IMR-90 (cell line): ENCODE measurements at regions not wholly inside any gene's neighbourhood (a gene's known extent, or its start where the extent isn't known, plus 50 kb on each side); places are given as distances from the start of the nearest gene placed in this dataset.

ENCODE experiments used
- ATAC-seq: fragments of 200-7000 bp; cut with Tn5 transposase; 2 replicates; pipeline ENCODE4 v1.9.1; 2020; ENCODE audit warnings: low read depth, mild to moderate bottlenecking, moderate library complexity
- BruUV-seq: library from RNA; stranded (reverse); fragments of 400-500 nt; replicated peaks from 2 replicates; lab custom pipeline; 2021; lab: Mats Ljungman, UMichigan
- CTCF ChIA-PET: fragments of 300-600 bp; formaldehyde crosslinking; extraction: SDS; loops from one replicate; lab custom pipeline; 2021; ENCODE audit warnings: antibody characterized with exemption; lab: Yijun Ruan, JAX
- POLR2A ChIA-PET: fragments of 300-600 bp; sonication (Branson Sonifier 250); formaldehyde crosslinking; loops from one replicate; lab custom pipeline; 2022; ENCODE audit warnings: antibody characterized with exemption; ENCODE audit not compliant: unreplicated experiment; lab: Charles Lee
- DNase-seq: peaks from one replicate; pipeline ENCODE4 v3.0.0; 2013
- H2AFZ ChIP-seq: replicated peaks from 2 replicates; pipeline ENCODE3; 2013; ENCODE audit warnings: low read length, mild to moderate bottlenecking; ENCODE audit not compliant: poor library complexity
- H2AK5ac ChIP-seq: 2 replicates; pipeline ENCODE4 v1.6.1; 2013; ENCODE audit warnings: low read depth, low read length, inconsistent platforms
- H2AK9ac ChIP-seq: replicated peaks from 2 replicates; pipeline ENCODE3; 2013; ENCODE audit warnings: mild to moderate bottlenecking, low read depth, low read length, moderate library complexity; ENCODE audit not compliant: poor library complexity
- H2BK120ac ChIP-seq: 2 replicates; pipeline ENCODE4 v1.6.1; 2013; ENCODE audit warnings: low read depth, low read length, inconsistent platforms
- H2BK15ac ChIP-seq: 3 replicates; pipeline ENCODE4 v1.6.1; 2013; ENCODE audit warnings: low read depth, low read length, inconsistent platforms
- H2BK20ac ChIP-seq: 2 replicates; pipeline ENCODE4 v1.6.1; 2013; ENCODE audit warnings: low read depth, mild to moderate bottlenecking, inconsistent platforms, low read length, moderate library complexity
- H2BK5ac ChIP-seq: 2 replicates; pipeline ENCODE4 v1.6.1; 2013; ENCODE audit warnings: mild to moderate bottlenecking, low read depth, low read length, inconsistent platforms; ENCODE audit not compliant: poor library complexity, severe bottlenecking
- H3K14ac ChIP-seq: replicated peaks from 2 replicates; pipeline ENCODE4 v1.6.1; 2013; ENCODE audit warnings: low read depth, low read length, inconsistent platforms
- H3K18ac ChIP-seq: 2 replicates; pipeline ENCODE4 v1.6.1; 2013; ENCODE audit warnings: low read depth, low read length, control low read depth
- H3K23ac ChIP-seq: 2 replicates; pipeline ENCODE4 v1.6.1; 2013; ENCODE audit warnings: low read depth, low read length, inconsistent platforms
- H3K27ac ChIP-seq: 2 replicates; pipeline ENCODE4 v1.5.1; 2013; ENCODE audit warnings: mild to moderate bottlenecking, control low read depth, low read length; ENCODE audit not compliant: insufficient read depth
- H3K27me3 ChIP-seq: 2 replicates; pipeline ENCODE4 v1.6.1; 2013; ENCODE audit warnings: low read length; ENCODE audit not compliant: control insufficient read depth, insufficient read depth
- H3K36me3 ChIP-seq: 2 replicates; pipeline ENCODE4 v1.6.1; 2013; ENCODE audit warnings: low read length, mixed read lengths; ENCODE audit not compliant: control insufficient read depth, insufficient read depth
- H3K4ac ChIP-seq: 2 replicates; pipeline ENCODE4 v1.6.1; 2013; ENCODE audit warnings: low read depth, low read length, inconsistent platforms
- H3K4me1 ChIP-seq: 2 replicates; pipeline ENCODE4 v1.6.1; 2013; ENCODE audit warnings: low read length, mixed read lengths; ENCODE audit not compliant: control insufficient read depth, insufficient read depth
- H3K4me2 ChIP-seq: 2 replicates; pipeline ENCODE4 v1.6.1; 2013; ENCODE audit warnings: low read depth, mild to moderate bottlenecking, control low read depth, low read length, moderate library complexity
- H3K4me3 ChIP-seq: 2 replicates; pipeline ENCODE4 v1.5.1; 2013; ENCODE audit warnings: low read depth, mild to moderate bottlenecking, control low read depth, low read length, moderate library complexity; ENCODE audit not compliant: insufficient read depth
- H3K56ac ChIP-seq: 2 replicates; pipeline ENCODE4 v1.6.1; 2013; ENCODE audit warnings: low read length, inconsistent platforms; ENCODE audit not compliant: insufficient read depth; ENCODE audit errors: extremely low read depth
- H3K79me1 ChIP-seq, 2 experiments: 2 replicates each; pipeline ENCODE4 v1.6.1; 2013; ENCODE audit warnings: low read length in 2 of 2, inconsistent platforms in 1 of 2, low read depth in 1 of 2
- H3K9ac ChIP-seq: 2 replicates; pipeline ENCODE4 v1.6.1; 2013; ENCODE audit warnings: low read depth, low read length, control low read depth
- H3K9me1 ChIP-seq: 2 replicates; pipeline ENCODE4 v1.6.1; 2013; ENCODE audit warnings: low read length, inconsistent platforms; ENCODE audit not compliant: insufficient read depth
- H3K9me3 ChIP-seq: 2 replicates; pipeline ENCODE4 v1.6.1; 2013; ENCODE audit warnings: low read length; ENCODE audit not compliant: control insufficient read depth, insufficient read depth
- H4K20me1 ChIP-seq: 2 replicates; pipeline ENCODE4 v1.6.1; 2013; ENCODE audit warnings: low read length, inconsistent platforms; ENCODE audit not compliant: insufficient read depth
- H4K5ac ChIP-seq: 2 replicates; pipeline ENCODE4 v1.6.1; 2013; ENCODE audit warnings: mild to moderate bottlenecking, low read depth, low read length, control low read depth
- H4K8ac ChIP-seq, 2 experiments: 2 replicates each; pipeline ENCODE4 v1.6.1; 2013; ENCODE audit warnings: low read depth in 2 of 2, low read length in 2 of 2, control low read depth in 1 of 2, inconsistent platforms in 1 of 2
- H4K91ac ChIP-seq: 2 replicates; pipeline ENCODE4 v1.6.1; 2013; ENCODE audit warnings: low read depth, low read length, inconsistent platforms; ENCODE audit not compliant: insufficient read depth
- BHLHE40 ChIP-seq: fragments of 150-350 bp; IDR thresholded peaks from 2 replicates; pipeline ENCODE4 v1.6.1; 2016; ENCODE audit warnings: mild to moderate bottlenecking, low read depth, low read length
- CEBPB ChIP-seq: IDR thresholded peaks from 2 replicates; pipeline ENCODE4 v1.6.1; 2012; ENCODE audit warnings: low read depth, low read length, improper control_type of control experiment
- CHD1 ChIP-seq: IDR thresholded peaks from 2 replicates; pipeline ENCODE4 v1.6.1; 2012; ENCODE audit warnings: low read depth, low read length, improper control_type of control experiment
- ELK1 ChIP-seq: fragments of 150-350 bp; IDR thresholded peaks from 2 replicates; pipeline ENCODE4 v1.6.1; 2016; ENCODE audit warnings: low read depth, mild to moderate bottlenecking, low read length, moderate library complexity, borderline replicate concordance
- FOS ChIP-seq: fragments of 150-350 bp; IDR thresholded peaks from 2 replicates; pipeline ENCODE4 v1.6.1; 2016; ENCODE audit warnings: low read depth, low read length
- MAZ ChIP-seq: IDR thresholded peaks from 2 replicates; pipeline ENCODE4 v1.6.1; 2012; ENCODE audit warnings: low read depth, mild to moderate bottlenecking, low read length, improper control_type of control experiment, moderate library complexity, borderline replicate concordance
- NFE2L2 ChIP-seq: fragments of 150-350 bp; IDR thresholded peaks from 2 replicates; pipeline ENCODE4 v1.6.1; 2016; ENCODE audit warnings: low read depth, mild to moderate bottlenecking, low read length
- RAD21 ChIP-seq: IDR thresholded peaks from 2 replicates; pipeline ENCODE4 v1.6.1; 2012; ENCODE audit warnings: low read length, improper control_type of control experiment
- RCOR1 ChIP-seq: IDR thresholded peaks from 2 replicates; pipeline ENCODE4 v1.6.1; 2012; ENCODE audit warnings: mild to moderate bottlenecking, low read length, improper control_type of control experiment; ENCODE audit not compliant: insufficient replicate concordance
- USF2 ChIP-seq: fragments of 150-350 bp; IDR thresholded peaks from 2 replicates; pipeline ENCODE4 v1.6.1; 2017; ENCODE audit warnings: mild to moderate bottlenecking, antibody characterized with exemption, low read length, low read depth
- WGBS, 2 experiments: methylation state at CpG; one replicate each; pipeline versions ENCODE4 v1.1.5 to v1.1.7; 2013; ENCODE audit warnings: missing lambda C conversion rate in 2 of 2; ENCODE audit not compliant: insufficient read length in 1 of 2; ENCODE audit errors: extremely low coverage in 2 of 2; 5-methylcytosine and 5-hydroxymethylcytosine counted together
- dilution Hi-C: fragments of 300-500 bp; cut with HindIII; formaldehyde crosslinking; loops from one replicate; pipeline ENCODE4 v1.14.3; 2018; ENCODE audit warnings: low sequenced_read_pairs; ENCODE audit not compliant: unreplicated experiment
- in situ Hi-C: fragments of 300-500 bp; cut with MboI; formaldehyde crosslinking; loops from 3 replicates; pipeline ENCODE4 v1.14.3; 2019; ENCODE audit warnings: low sequenced_read_pairs, inconsistent platforms, mixed read lengths
- intact Hi-C: fragments of 100-400 bp; cut with micrococcal nuclease; formaldehyde crosslinking; loops from 2 replicates; pipeline ENCODE4 v1.10.0; 2022

GRCh38 chr2:12515871-12516270 lies 200.9 kb upstream of the TRIB2 start (continued):
- TF ChIP-seq ELK1 (no peak), MAZ (no peak)

- dilution Hi-C loops = no loop called here
- Histone ChIP-seq H2AFZ (no peak overlapping the region), H3K9me1 (peaks cover 6% of the 10 kb centered on the region; the same call in 1 of the 2 replicates), H4K91ac (no peak overlapping the region), H4K5ac (peak overlapping the region; percentile 51; the same call in 1 of the 2 replicates), H2BK5ac (peak overlapping the region; percentile 98), H3K9me3 (no peaks in the 10 kb centered on the region), H3K18ac (peak overlapping the region; percentile 70; the same call in 1 of the 2 replicates), H2BK20ac (peak overlapping the region; percentile 82; the same call in 1 of the 2 replicates), H3K4me1 (peaks cover 3% of the 10 kb centered on the region; the same call in 1 of the 2 replicates), H3K4me3 (no peak overlapping the region), H3K27me3 (no peaks in the 10 kb centered on the region), H3K14ac (0 out of 2 replicates have a peak overlapping the region, but pooled peaks have one; percentile 25), H3K9ac (no peak overlapping the region), H2AK5ac (0 out of 2 replicates have a peak overlapping the region, but pooled peaks have one; percentile 4), H4K8ac (peak overlapping the region in 1 of 2 experiments; percentile 24; a peak in 3 of 4 replicates), H3K79me1 (no peaks in the 10 kb centered on the region), H4K20me1 (no peaks in the 10 kb centered on the region), H3K4me2 (no peak overlapping the region), H2AK9ac (no peak overlapping the region), H3K27ac (no peak overlapping the region), H3K36me3 (no peaks in the 10 kb centered on the region), H3K4ac (0 out of 2 replicates have a peak overlapping the region, but pooled peaks have one; percentile 36), H3K23ac (peak overlapping the region; percentile 59; the same call in 1 of the 2 replicates), H3K56ac (peak overlapping the region; percentile 34; the same call in 1 of the 2 replicates), H2BK15ac (peak overlapping the region; percentile 3; the same call in 1 of the 3 replicates), H2BK120ac (peak overlapping the region; percentile 85)
- in situ Hi-C loops = loop anchor here (10.0 kb wide), 1 partner anchor 699 kb away; no protein-coding TSS in a partner anchor
- intact Hi-C loops = loop anchor here (2.0 to 10.0 kb wide), 2 partner anchors 77 to 471 kb away; no protein-coding TSS in a partner anchor
- no peak for TF ChIP-seq USF2
- no peak for TF ChIP-seq RAD21
- TF ChIP-seq NFE2L2 = no peak
- TF ChIP-seq BHLHE40 = no peak
- no peak for TF ChIP-seq RCOR1
- TF ChIP-seq FOS = no peak
- TF ChIP-seq CHD1 = no peak
- no peak for TF ChIP-seq MAZ
- no peak for TF ChIP-seq CEBPB
- ATAC-seq (no peak), DNase-seq (no peak)
- BruUV-seq = no TSS peak
- ChIA-PET POLR2A (interaction anchor here (0.5 kb wide), 1 partner anchor 100 kb away, joined by 3 read pairs; no protein-coding TSS in a partner anchor), CTCF (no interaction called here)
- WGBS, 2 experiments = 100% methylated on average over 1 of the region's 1 CpG; no CpG with 5 or more reads in 1 of the 2 experiments
Observed at GRCh38 chr2:12533337-12534005, 183.3 kb upstream of the TRIB2 start.
